ENCODE measurements at regions not wholly inside any gene's neighbourhood (a gene's known extent, or its start where the extent isn't known, plus 50 kb on each side); places are given as distances from the start of the nearest gene placed in this dataset.

- TF ChIP-seq EZH2 (IDR thresholded peaks at IDR 0.05; ENCODE audit: insufficient read depth, low read length) (no peak), CTCF (IDR thresholded peaks at IDR 0.05; ENCODE audit: insufficient read depth, low read depth, low read length) (no peak)
Measured at GRCh38 chr1:222285526-222285925, 262.4 kb downstream of the HHIPL2 start.
